Colonic mucosa (tissue), 4 donors: ENCODE measurements at regions not wholly inside any gene's neighbourhood (a gene's known extent, or its start where the extent isn't known, plus 50 kb on each side); places are given as distances from the start of the nearest gene placed in this dataset.

Source experiments
- DNase-seq: peaks from one replicate; pipeline ENCODE4 v3.0.0-alpha.2; 2020
- H3K27ac ChIP-seq: fragments of 200-600 bp; one replicate; pipeline ENCODE4 v1.8.0; 2021
- H3K27me3 ChIP-seq: fragments of 200-600 bp; one replicate; pipeline ENCODE4 v1.8.0; 2021
- H3K36me3 ChIP-seq: fragments of 200-600 bp; one replicate; pipeline ENCODE4 v1.8.0; 2021
- H3K4me1 ChIP-seq: fragments of 200-600 bp; one replicate; pipeline ENCODE4 v1.8.0; 2021; ENCODE audit warnings: mild to moderate bottlenecking
- H3K4me3 ChIP-seq: fragments of 200-600 bp; one replicate; pipeline ENCODE4 v1.8.0; 2021
- H3K9ac ChIP-seq, 2 donors: one replicate each; pipeline ENCODE4 v1.7.0; 2013; ENCODE audit warnings: control low read depth in 2 of 2, low read depth in 2 of 2, low read length in 2 of 2
- H3K9me3 ChIP-seq: fragments of 200-600 bp; one replicate; pipeline ENCODE4 v1.8.0; 2021
- intact Hi-C: fragments of 100-400 bp; cut with DNase I; formaldehyde crosslinking; loops from one replicate; pipeline ENCODE4 v1.14.1; 2022
- TF ChIP-seq, protein P1 (sequence below): fragments of 200-600 bp; IDR thresholded peaks from one replicate; pipeline ENCODE4 v1.8.0; 2022; ENCODE audit warnings: antibody characterized with exemption, mild to moderate bottlenecking
- donor health status: healthy.
- donor health status: DM: no; HTN: no; CAD: no.
- donor health status: DM: no; HTN: no; CAD: no.

DNA sequence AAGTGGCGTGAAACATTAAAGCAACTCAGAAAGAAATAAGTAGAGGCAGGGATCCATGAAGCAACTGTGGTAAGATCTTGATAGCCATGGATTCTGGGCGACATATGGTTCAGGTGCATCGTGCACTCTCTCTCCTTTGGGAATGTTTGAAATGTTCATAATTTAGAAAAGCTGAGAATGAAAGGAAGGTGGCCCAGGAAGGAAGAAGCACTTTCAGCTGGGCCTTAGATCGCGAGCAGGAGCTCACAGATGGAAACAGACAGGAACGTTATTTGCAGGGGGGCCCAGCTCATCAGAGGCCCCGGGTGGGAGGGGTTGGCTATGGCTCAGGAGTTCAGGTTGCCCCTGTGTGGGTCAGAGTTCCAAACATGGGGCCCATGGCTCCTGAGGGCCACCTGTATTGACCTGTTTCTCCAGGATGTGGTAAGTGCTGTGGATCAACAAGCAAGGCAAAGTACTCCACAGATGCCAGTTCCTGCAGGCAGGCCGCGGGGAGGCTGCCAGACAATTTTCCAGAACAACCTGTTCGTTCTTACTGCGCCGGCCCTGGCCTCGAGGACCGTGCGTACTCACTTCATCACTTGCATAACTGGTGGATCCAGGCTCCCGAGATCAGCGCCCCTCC, 253.2 kb downstream of the TOMM20 start:
- Histone ChIP-seq H3K9me3 (no peaks in the 10 kb centered on the region), H3K27me3 (no peaks in the 10 kb centered on the region), H3K27ac (no peak overlapping the region), H3K4me1 (no peaks in the 10 kb centered on the region), H3K4me3 (no peak overlapping the region), H3K9ac (no peak overlapping the region), H3K36me3 (no peaks in the 10 kb centered on the region)
- TF ChIP-seq, protein P1, sequence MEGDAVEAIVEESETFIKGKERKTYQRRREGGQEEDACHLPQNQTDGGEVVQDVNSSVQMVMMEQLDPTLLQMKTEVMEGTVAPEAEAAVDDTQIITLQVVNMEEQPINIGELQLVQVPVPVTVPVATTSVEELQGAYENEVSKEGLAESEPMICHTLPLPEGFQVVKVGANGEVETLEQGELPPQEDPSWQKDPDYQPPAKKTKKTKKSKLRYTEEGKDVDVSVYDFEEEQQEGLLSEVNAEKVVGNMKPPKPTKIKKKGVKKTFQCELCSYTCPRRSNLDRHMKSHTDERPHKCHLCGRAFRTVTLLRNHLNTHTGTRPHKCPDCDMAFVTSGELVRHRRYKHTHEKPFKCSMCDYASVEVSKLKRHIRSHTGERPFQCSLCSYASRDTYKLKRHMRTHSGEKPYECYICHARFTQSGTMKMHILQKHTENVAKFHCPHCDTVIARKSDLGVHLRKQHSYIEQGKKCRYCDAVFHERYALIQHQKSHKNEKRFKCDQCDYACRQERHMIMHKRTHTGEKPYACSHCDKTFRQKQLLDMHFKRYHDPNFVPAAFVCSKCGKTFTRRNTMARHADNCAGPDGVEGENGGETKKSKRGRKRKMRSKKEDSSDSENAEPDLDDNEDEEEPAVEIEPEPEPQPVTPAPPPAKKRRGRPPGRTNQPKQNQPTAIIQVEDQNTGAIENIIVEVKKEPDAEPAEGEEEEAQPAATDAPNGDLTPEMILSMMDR: no peak
- intact Hi-C loops: no loop called here
- no peak for DNase-seq

DNA sequence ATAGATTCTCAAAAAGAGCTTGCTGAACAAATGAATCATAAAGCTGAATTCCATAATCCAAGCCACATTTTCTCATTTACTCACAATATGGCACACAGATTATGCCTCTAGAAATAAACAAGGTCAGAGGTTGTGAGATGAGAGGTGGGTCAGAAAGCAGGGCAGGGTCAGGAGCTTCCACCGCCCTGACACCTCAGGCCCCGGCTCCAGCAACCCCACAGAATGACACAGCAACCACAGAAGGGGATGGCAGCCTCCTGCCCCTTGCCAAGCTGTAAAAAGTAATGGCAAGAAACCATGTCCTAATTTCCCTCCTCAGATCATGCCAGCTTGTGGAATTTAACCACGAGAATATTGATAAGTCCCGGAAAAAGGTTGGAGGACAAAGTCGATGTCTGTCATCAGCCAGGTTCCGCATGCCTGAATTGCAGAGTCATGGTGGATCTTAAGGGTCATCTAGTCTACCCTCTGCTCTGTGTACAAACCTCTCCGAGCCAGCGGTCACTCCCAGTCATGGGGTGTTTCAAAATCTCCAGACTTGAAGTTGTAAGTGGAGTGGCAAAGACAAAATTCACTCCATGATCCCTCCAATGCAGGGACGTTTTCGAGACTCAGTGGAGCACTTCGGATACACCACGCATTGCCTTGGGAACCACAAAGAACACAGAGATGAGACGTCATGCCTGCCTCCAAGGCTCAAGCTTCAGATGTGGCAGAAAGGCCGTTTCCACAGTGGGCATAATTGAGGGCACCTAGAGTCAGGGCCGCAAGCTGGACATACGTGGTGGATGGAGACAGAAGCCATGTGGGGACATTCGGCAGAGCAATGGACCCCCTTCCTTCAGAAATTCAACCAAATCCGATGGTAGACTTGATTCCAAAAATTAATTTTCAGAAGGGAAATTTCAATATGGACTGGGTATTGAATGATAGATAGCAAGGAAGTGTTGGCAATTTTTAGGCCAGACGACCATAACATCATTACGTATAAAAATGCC, 254.0 kb downstream of the TOMM20 start:
- no peaks in the 10 kb centered on the region for H3K4me1 ChIP-seq
- intact Hi-C loops: no loop called here
- H3K9ac ChIP-seq: no peak overlapping the region
- no peaks in the 10 kb centered on the region for H3K36me3 ChIP-seq
- H3K9me3 ChIP-seq: no peaks in the 10 kb centered on the region
- TF ChIP-seq, protein P1: no peak
- DNase-seq: no peak
- no peak overlapping the region for H3K4me3 ChIP-seq
- H3K27ac ChIP-seq: no peak overlapping the region
- no peaks in the 10 kb centered on the region for H3K27me3 ChIP-seq

DNA sequence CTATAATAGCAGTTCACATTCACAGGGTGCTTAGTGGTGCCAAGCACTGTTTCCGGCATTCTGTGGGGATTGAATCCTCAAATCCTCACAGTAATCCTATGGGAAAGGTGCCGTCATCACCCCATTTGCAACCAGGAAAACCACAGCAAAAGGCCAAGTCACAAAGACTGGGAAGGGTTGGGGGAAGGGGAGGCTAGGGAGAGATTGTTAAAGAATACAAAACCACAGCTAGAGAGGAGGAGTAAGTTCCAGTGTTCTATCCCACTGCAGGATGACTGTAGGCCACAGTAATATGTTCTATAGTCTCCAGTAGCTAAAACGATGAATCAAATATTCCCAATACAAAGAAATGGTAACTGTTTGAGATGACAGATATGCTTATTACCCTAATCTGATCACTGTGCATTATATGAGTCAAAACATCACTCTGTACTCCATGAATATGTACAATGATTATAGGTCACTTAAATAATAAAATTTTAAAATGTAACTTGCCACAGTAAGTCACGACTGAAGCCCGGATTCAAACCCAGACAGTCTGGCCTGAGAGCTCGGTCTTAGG, 256.8 kb downstream of the TOMM20 start:
- intact Hi-C loops: no loop called here
- Histone ChIP-seq H3K27me3 (no peaks in the 10 kb centered on the region), H3K4me1 (no peaks in the 10 kb centered on the region), H3K36me3 (no peaks in the 10 kb centered on the region), H3K4me3 (no peak overlapping the region), H3K27ac (no peak overlapping the region), H3K9me3 (no peaks in the 10 kb centered on the region), H3K9ac (no peak overlapping the region)
- no peak for DNase-seq
- TF ChIP-seq, protein P1: no peak

DNA sequence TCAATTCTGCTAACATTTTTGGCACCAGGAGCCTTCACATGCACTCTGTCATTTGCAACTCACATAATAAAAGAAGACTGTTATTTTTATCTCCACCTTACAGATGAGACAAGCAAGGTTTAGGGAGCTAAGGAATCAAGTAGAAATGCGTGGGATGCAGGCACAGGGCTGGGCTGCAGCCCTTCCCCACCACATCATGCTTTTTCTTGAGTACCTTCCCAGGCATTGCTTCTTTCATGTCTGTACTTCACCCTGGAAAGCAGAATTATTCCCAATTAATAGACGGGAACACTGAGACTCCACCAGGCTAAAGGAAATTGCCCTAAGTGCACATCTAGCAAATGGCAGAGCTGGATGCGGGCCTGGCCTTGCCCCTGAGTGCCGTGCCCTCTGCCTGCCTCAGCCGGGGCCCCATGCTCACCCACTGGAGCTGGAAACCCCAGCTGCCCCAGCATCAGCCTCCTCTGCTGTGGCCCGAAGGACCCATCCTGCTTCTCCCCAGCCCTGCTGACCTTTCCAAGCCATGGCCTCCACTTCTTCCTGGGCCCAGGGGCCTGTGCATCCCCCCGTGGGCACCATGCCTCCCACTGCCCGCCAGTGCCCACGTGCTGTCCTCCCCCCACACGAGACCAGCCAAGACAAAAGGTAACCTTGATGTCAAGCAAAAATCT, 257.5 kb downstream of the TOMM20 start:
- H3K9me3 ChIP-seq: no peaks in the 10 kb centered on the region
- no peak overlapping the region for H3K4me3 ChIP-seq
- DNase-seq: no peak
- TF ChIP-seq, protein P1: no peak
- no peak overlapping the region for H3K9ac ChIP-seq
- no peak overlapping the region for H3K27ac ChIP-seq
- no peaks in the 10 kb centered on the region for H3K36me3 ChIP-seq
- no peaks in the 10 kb centered on the region for H3K27me3 ChIP-seq
- intact Hi-C loops: no loop called here
- H3K4me1 ChIP-seq: no peaks in the 10 kb centered on the region
